G401.6 (cell line): ENCODE measurements at regions not wholly inside any gene's neighbourhood (a gene's known extent, or its start where the extent isn't known, plus 50 kb on each side); places are given as distances from the start of the nearest gene placed in this dataset.

ENCODE experiments used
- FAIRE-seq: peaks from 2 replicates; lab custom pipeline; 2012; peaks lifted over from hg19 to GRCh38; lab: Jason Lieb, UNC

- no peak for FAIRE-seq
Observed at GRCh38 chr12:66964629-66965028, 285.8 kb upstream of the GRIP1 start.

DNA sequence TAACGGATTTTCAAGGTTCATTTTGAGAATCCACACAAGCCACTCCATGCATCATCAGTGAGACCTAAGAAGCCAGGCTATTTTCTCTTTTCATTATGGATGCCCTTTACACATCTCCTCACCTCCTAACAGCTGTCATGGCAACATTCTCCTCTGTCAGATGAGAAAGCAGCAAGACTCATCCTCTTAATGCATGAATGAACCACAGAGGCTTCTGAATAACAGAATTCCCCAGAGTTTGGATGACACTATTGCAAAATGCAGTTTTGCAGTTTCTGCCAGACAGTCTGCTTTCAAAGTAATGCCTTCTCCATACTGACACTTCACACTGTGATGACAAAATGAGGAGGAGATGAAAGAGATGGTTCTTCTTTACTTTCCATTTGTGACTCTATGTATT is 286.7 kb upstream of the GRIP1 start:
- no peak for FAIRE-seq

- FAIRE-seq, result no peak
Observed at GRCh38 chr12:66971816-66972215, 292.9 kb upstream of the GRIP1 start.

GRCh38 chr12:66976526-66976925 is 292.6 kb upstream of the CAND1 start:
- FAIRE-seq, result no peak

DNA sequence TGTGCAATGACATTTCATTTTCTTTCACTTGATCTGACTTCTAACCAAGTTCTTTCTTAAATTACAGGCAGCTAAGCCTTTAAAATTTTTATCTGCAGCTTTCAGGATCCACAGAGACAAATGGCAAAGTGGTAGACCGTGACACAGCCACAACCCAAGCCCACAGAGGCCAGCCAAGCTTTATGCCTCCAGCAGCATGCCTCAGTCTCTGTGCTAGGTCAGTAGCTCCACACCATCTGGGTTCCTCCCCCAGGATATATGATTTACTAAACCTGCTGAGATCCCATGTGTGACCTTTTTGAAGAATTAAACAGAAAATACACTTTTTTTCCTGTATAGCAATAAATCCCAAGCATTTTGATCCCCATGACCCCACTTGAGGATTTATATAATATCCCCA is 290.4 kb upstream of the CAND1 start:
- no peak for FAIRE-seq

GRCh38 chr12:66979251-66979650 is 289.9 kb upstream of the CAND1 start:
- FAIRE-seq, result no peak

DNA sequence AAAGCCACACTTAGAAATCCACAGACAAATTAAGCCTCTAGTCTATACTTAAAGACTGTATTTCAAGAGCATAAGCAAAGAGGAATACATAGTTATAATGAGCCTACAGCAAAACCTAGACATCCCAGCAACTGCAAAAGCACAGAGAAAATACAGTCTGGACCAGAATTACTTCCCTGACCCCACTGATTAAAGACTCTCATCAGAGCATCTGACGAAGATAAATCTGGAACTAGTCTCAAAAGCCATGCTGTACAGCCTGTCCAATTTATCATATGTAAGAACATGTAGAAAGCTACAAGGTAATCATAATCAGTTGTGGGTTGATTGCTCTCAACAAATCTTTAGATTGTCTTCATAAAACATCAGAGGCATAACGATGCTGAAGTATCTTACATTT is 285.1 kb upstream of the CAND1 start:
- no peak for FAIRE-seq

- FAIRE-seq, result no peak
Observed at GRCh38 chr12:66984962-66985361, 284.2 kb upstream of the CAND1 start.

GRCh38 chr12:66999141-66999540 is 270.0 kb upstream of the CAND1 start:
- FAIRE-seq, result no peak

- no peak for FAIRE-seq
Observed at GRCh38 chr12:67001251-67001650, 267.9 kb upstream of the CAND1 start.

GRCh38 chr12:67002720-67003119 is 266.4 kb upstream of the CAND1 start:
- FAIRE-seq, result no peak

- FAIRE-seq, result no peak
Observed at GRCh38 chr12:67006610-67007009, 262.5 kb upstream of the CAND1 start.

DNA sequence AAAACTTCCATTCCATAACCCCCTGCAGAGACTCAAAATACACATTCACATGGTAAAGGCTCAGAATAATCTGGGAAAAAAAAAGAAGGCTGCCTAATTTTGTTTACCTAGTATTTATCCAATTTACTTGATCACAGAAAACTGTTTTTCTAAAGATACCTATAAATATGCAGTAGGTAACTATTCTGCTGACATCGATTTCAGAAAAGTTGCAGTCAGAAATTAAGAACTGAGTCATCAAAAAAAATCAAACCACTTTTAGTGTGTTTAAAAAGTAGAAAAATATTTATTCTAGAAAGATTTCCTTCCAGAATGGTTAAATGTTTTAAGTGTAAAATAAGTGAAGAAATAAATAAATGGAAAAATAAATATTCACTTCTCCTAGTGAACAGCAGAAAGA is 254.5 kb upstream of the CAND1 start:
- no peak for FAIRE-seq

GRCh38 chr12:67018105-67018504 is 251.1 kb upstream of the CAND1 start:
- no peak for FAIRE-seq

DNA sequence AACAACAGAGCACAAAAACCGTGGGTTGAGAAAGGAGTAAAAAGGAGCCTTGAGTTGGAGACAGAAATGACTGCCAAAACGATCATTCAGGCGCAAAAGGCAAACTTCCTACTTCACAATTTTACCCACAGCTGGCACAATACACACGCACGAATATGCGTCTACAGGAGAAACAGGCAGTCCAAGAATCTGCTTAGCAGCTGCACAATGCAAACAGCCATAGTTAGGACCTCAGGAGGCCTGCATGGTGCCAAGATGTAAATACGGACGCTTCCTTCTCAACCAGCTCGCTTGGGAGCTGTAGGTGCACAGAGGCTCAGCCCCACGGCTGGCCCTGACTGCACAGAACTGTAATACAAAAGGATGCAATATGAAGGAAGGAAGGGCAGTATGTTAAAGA is 250.1 kb upstream of the CAND1 start:
- FAIRE-seq, result no peak

DNA sequence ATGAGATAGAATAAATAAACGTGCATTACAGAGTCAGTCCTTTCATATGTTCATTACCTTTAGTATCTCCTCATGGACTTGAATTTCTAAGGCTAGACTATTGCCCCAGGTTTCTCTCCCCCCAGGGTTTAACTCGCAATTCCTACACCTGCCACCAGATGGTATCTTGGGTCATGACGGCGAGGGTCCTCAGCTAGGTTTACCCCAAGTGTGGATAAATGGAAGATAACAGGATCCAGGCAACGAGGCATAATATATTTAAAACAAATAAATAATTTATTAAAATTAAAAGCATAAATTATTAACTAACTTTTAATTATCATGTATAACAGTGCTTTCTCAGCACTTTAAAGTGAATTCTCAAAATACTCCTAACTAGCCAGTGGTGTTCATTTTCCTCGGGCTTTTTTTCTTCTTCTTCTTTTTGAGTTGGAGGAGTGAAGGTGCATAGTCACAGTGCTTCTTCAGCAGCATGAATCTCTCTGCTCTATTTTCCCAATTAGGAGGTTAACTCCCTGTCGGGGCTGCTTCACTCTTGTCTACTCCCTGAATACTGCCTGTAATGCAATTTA is 243.5 kb upstream of the CAND1 start:
- FAIRE-seq, result peak; percentile 47

DNA sequence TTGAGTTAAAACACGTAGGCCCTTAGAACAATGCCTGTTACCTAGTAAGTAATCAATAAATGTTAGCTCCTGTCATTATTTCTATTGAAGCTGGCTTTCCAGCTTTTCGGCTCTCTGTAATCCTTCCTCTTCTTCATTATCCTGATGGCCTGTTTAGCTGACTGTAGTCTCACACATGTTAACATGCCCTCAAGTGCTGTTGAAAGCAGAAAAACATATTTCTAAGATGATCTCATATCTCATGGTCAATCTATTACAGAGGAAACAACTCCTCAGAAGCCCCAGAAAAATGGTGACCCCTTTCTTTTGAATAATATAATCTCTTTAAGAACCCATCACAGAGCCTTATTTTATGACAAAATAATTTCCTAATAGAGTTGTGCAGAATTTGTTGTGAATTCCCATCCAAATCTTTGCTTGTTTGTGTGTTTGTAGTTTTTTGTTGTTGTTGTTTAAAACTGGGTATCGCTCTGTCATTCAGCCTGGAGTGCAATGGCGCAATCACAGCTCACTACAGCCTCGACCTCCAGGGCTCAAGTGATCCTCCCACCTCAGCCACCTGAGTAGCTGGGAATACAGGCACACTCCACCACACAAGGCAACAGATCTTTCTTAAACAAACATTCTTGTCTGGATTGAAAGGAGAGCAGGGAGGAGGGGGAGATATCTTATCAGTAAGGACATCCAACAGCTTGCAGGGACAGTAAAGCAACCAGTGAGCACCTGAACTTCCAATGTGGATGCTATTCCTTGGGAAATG is 242.5 kb upstream of the CAND1 start:
- no peak for FAIRE-seq

- no peak for FAIRE-seq
Observed at GRCh38 chr12:67028529-67028928, 240.6 kb upstream of the CAND1 start.

DNA sequence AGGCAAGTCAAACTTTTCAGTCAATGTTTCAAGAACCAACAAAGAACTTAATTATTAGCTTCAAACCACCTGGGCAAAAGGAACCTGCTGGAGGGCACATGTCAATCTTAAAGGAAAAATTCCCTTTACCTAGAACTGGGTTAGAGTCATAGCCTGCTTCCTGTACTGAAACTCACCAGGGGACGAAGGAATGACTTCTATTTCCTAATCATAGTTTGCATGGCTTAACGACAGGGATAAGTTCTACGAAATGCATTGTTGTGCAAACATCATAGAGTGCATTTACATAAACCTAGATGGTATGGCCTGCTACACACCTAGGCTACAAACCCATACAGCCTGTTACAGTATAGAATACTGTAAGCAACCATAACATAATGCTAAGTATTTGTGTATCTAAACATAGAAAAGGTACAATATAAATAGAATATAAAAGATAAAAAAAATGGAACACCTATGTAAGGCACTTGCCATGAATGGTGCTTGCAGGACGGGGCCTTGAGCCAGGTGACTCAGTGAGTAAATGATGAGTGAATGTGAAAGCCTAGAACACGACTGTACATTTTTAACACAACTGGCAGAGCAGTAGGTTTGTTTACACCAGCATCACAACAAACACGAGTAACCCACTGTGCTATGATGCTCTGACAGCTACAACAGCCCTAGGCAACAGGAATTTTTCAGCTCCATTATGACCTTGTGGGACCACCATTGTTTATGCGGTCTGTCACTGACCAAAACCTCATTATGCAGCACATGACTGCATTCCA is 234.9 kb upstream of the CAND1 start:
- FAIRE-seq, result no peak

DNA sequence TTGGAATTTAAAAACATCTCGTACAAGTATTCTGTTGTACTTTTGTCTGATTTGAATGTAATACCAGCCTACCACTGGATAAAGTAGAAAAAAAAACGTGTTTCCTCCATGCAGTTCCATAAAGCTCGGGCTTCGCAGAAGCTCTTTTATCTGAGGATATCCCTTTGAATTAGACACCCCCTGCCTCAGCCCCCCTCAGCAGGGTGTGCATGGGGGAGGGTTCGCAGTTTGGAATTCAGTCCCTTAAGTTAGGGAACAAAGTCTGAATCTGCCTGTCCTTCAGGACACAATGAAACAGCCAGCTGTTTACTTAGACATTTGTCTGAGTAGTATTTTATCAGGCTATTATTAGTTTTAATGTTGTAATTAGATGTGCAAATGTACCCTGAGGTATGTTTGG is 234.0 kb upstream of the CAND1 start:
- no peak for FAIRE-seq

GRCh38 chr12:67038486-67038885 is 230.7 kb upstream of the CAND1 start:
- FAIRE-seq, result no peak

DNA sequence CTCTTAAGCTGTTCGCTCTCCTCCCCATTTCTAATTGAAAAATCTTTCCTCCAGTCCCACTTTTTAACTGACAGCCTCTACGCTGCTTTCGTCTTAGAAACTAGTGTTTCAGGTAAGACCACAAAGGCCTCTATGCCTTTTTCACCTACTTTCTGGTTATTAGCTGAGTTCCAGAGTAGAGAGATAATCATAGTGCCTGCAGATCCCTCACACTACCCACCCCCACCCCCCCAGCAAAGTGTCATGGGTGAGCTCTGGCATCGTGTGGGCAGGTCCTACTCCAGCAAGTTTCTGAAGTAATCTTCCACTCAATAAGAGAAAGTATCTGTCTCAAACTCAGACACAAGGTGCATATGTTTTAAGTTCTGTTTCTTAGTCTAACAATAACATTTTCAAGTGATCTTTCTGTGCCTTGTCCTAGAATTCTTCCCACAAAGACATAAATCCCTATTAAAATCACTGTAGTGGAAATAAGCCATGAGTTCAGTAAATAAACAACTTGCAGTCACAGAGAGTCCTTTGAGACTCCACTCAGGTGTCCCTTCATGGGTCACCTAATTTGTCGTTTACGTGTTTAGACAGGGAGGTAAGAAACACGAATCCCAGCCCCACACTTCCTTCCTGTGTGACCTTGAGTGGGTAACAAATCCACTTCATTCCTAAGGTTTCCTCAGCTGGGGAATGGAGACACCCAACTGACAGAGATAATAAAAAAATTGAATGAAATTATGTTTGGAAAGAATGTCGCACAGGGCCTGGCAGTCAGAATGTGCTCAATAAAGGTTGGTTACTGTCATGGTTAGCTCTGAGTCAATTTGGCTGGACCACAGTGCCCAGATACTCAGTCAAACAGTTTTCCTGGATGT is 228.9 kb upstream of the CAND1 start:
- FAIRE-seq, result no peak

GRCh38 chr12:67040861-67041137 is 228.4 kb upstream of the CAND1 start:
- FAIRE-seq, result no peak
